HEK293T (cell line): ENCODE measurements at regions not wholly inside any gene's neighbourhood (a gene's known extent, or its start where the extent isn't known, plus 50 kb on each side); places are given as distances from the start of the nearest gene placed in this dataset.

Experiments used
- CTCF ChIA-PET: fragments of 350-600 bp; formaldehyde crosslinking; extraction: SDS; loops from one replicate; lab custom pipeline; 2021; ENCODE audit warnings: antibody characterized with exemption, inconsistent platforms; lab: Yijun Ruan, JAX
- POLR2A ChIA-PET: fragments of 350-600 bp; formaldehyde crosslinking; extraction: SDS; loops from one replicate; lab custom pipeline; 2020; ENCODE audit warnings: antibody characterized with exemption, inconsistent platforms; lab: Yijun Ruan, JAX
- DNase-seq: peaks from one replicate; pipeline ENCODE4 v3.0.0; 2012; ENCODE audit warnings: mixed read lengths; ENCODE audit errors: extremely low spot score
- ARNT ChIP-seq: fragments of 450-650 bp; IDR thresholded peaks from 2 replicates; pipeline ENCODE4 v1.6.1; 2017; ENCODE audit warnings: mild to moderate bottlenecking
- BHLHE40 ChIP-seq: fragments of 450-650 bp; IDR thresholded peaks from 2 replicates; pipeline ENCODE4 v1.6.1; 2016; ENCODE audit warnings: mild to moderate bottlenecking, moderate library complexity, borderline replicate concordance
- CTBP1 ChIP-seq: fragments of 450-650 bp; IDR thresholded peaks from 2 replicates; pipeline ENCODE4 v1.6.1; 2016; ENCODE audit warnings: borderline replicate concordance
- ELF4 ChIP-seq: fragments of 450-650 bp; IDR thresholded peaks from 2 replicates; pipeline ENCODE4 v1.6.1; 2017; ENCODE audit warnings: antibody characterized with exemption
- FOXA1 ChIP-seq: fragments of 450-650 bp; IDR thresholded peaks from 2 replicates; pipeline ENCODE4 v1.6.1; 2016; ENCODE audit warnings: mild to moderate bottlenecking
- FOXK2 ChIP-seq: fragments of 450-650 bp; IDR thresholded peaks from 2 replicates; pipeline ENCODE4 v1.6.1; 2016; ENCODE audit warnings: mild to moderate bottlenecking
- FOXM1 ChIP-seq: fragments of 450-650 bp; IDR thresholded peaks from 2 replicates; pipeline ENCODE4 v1.6.1; 2017; ENCODE audit warnings: mild to moderate bottlenecking, borderline replicate concordance
- HDGF ChIP-seq: fragments of 450-650 bp; IDR thresholded peaks from 2 replicates; pipeline ENCODE4 v1.6.1; 2017; ENCODE audit warnings: antibody characterized with exemption, borderline replicate concordance
- L3MBTL2 ChIP-seq: fragments of 450-650 bp; conservative IDR thresholded peaks from 2 replicates; pipeline ENCODE4 v1.6.1; 2016; ENCODE audit warnings: mild to moderate bottlenecking
- LEF1 ChIP-seq: fragments of 450-650 bp; IDR thresholded peaks from 2 replicates; pipeline ENCODE4 v1.6.1; 2017; ENCODE audit warnings: mild to moderate bottlenecking, borderline replicate concordance
- NFRKB ChIP-seq: fragments of 450-650 bp; IDR thresholded peaks from 2 replicates; pipeline ENCODE4 v1.6.1; 2016; ENCODE audit warnings: mild to moderate bottlenecking, moderate library complexity
- SP1 ChIP-seq: fragments of 450-650 bp; IDR thresholded peaks from 2 replicates; pipeline ENCODE4 v1.6.1; 2017
- SUZ12 ChIP-seq: fragments of 450-650 bp; IDR thresholded peaks from 2 replicates; pipeline ENCODE4 v1.6.1; 2016; ENCODE audit warnings: mild to moderate bottlenecking
- TARDBP ChIP-seq: fragments of 450-650 bp; IDR thresholded peaks from 2 replicates; pipeline ENCODE4 v1.6.1; 2016
- ZNF384 ChIP-seq: fragments of 450-650 bp; IDR thresholded peaks from 2 replicates; pipeline ENCODE4 v1.6.1; 2016
- TF ChIP-seq, protein P1 (sequence below): fragments of 450-650 bp; IDR thresholded peaks from 2 replicates; pipeline ENCODE4 v1.6.1; 2016

GRCh38 chr2:12637754-12638153, 79.0 kb upstream of the TRIB2 start:
- POLR2A ChIA-PET: no interaction called here
- DNase-seq: no peak
- TF ChIP-seq HDGF (no peak), ARNT (no peak), BHLHE40 (no peak), LEF1 (no peak)
- CTCF ChIA-PET: no interaction called here

GRCh38 chr2:12641441-12641840, 75.3 kb upstream of the TRIB2 start:
- DNase-seq: no peak
- ChIA-PET POLR2A (no interaction called here), CTCF (no interaction called here)
- TF ChIP-seq FOXM1 (no peak), SP1 (no peak), ARNT (no peak), CTBP1 (no peak), ELF4 (no peak), HDGF (no peak), LEF1 (no peak), L3MBTL2 (no peak), NFRKB (no peak)

GRCh38 chr2:12642332-12642731, 74.4 kb upstream of the TRIB2 start:
- ChIA-PET POLR2A (no interaction called here), CTCF (interaction anchor here (1.0 kb wide), 1 partner anchor 74 kb away, joined by 3 read pairs; the partner anchor contains the start of gene TRIB2)
- DNase-seq: no peak
- no peak for TF ChIP-seq FOXA1
- no peak for TF ChIP-seq SUZ12
- no peak for TF ChIP-seq ZNF384
- no peak for TF ChIP-seq LEF1
- TF ChIP-seq SP1: no peak
- TF ChIP-seq CTBP1: no peak
- no peak for TF ChIP-seq L3MBTL2
- no peak for TF ChIP-seq FOXK2
- no peak for TF ChIP-seq BHLHE40
- no peak for TF ChIP-seq ARNT
- TF ChIP-seq ELF4: no peak
- TF ChIP-seq TARDBP: no peak
- TF ChIP-seq, protein P1, sequence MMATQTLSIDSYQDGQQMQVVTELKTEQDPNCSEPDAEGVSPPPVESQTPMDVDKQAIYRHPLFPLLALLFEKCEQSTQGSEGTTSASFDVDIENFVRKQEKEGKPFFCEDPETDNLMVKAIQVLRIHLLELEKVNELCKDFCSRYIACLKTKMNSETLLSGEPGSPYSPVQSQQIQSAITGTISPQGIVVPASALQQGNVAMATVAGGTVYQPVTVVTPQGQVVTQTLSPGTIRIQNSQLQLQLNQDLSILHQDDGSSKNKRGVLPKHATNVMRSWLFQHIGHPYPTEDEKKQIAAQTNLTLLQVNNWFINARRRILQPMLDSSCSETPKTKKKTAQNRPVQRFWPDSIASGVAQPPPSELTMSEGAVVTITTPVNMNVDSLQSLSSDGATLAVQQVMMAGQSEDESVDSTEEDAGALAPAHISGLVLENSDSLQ: no peak
- TF ChIP-seq HDGF: no peak
- no peak for TF ChIP-seq NFRKB

GRCh38 chr2:12642859-12643258, 73.9 kb upstream of the TRIB2 start:
- ChIA-PET POLR2A (no interaction called here), CTCF (interaction anchor here (1.0 to 1.3 kb wide), 2 partner anchors 26 to 73 kb away, joined by 3 read pairs; partner anchors contain the start of gene TRIB2)
- DNase-seq: no peak
- TF ChIP-seq SP1: no peak
- TF ChIP-seq CTBP1: no peak
- no peak for TF ChIP-seq FOXK2
- TF ChIP-seq FOXA1: no peak
- TF ChIP-seq FOXM1: no peak
- TF ChIP-seq HDGF: no peak
- TF ChIP-seq BHLHE40: no peak
- no peak for TF ChIP-seq TARDBP
- TF ChIP-seq NFRKB: no peak
- TF ChIP-seq SUZ12: no peak
- no peak for TF ChIP-seq L3MBTL2
- no peak for TF ChIP-seq LEF1
- no peak for TF ChIP-seq ARNT

- DNase-seq: no peak
- ChIA-PET POLR2A (no interaction called here), CTCF (no interaction called here)
Observed at GRCh38 chr2:12649602-12650400, 66.9 kb upstream of the TRIB2 start.

GRCh38 chr2:12651641-12652040, 65.1 kb upstream of the TRIB2 start:
- no peak for DNase-seq
- TF ChIP-seq ARNT (no peak), NFRKB (no peak), SP1 (no peak), FOXA1 (no peak), CTBP1 (no peak), HDGF (no peak), FOXM1 (no peak), ZNF384 (no peak), FOXK2 (no peak)
- TF ChIP-seq, protein P1: no peak
- ChIA-PET POLR2A (no interaction called here), CTCF (no interaction called here)

More at GRCh38 chr2:12649602-12650400, 66.9 kb upstream of the TRIB2 start:
- TF ChIP-seq ZNF384 (no peak), SP1 (no peak), BHLHE40 (no peak), HDGF (no peak), ELF4 (no peak), LEF1 (no peak), FOXK2 (no peak), CTBP1 (no peak), FOXA1 (no peak), FOXM1 (no peak), SUZ12 (no peak), ARNT (no peak), L3MBTL2 (no peak)
- TF ChIP-seq, protein P1: no peak
